ENCODE measurements at regions not wholly inside any gene's neighbourhood (a gene's known extent, or its start where the extent isn't known, plus 50 kb on each side); places are given as distances from the start of the nearest gene placed in this dataset.

GRCh38 chr13:22536851-22537250 lies 643.9 kb upstream of the SGCG start:
- TF ChIP-seq CTCF (IDR thresholded peaks at IDR 0.05; ENCODE audit: low read depth, low read length) = no peak
- no peak overlapping the region for H3K4me3 ChIP-seq (ENCODE audit: low read depth, low read length)

- H3K4me3 ChIP-seq (ENCODE audit: low read depth, low read length) = no peak overlapping the region
- TF ChIP-seq CTCF (IDR thresholded peaks at IDR 0.05; ENCODE audit: low read depth, low read length) = no peak
These were observed 642.4 kb upstream of the SGCG start for GRCh38 chr13:22538400-22538799.

GRCh38 chr13:22549126-22549525 lies 631.7 kb upstream of the SGCG start:
- no peak for TF ChIP-seq CTCF (IDR thresholded peaks at IDR 0.05; ENCODE audit: low read depth, low read length)
- no peak overlapping the region for H3K4me3 ChIP-seq (ENCODE audit: low read depth, low read length)

GRCh38 chr13:22561581-22561980 lies 619.2 kb upstream of the SGCG start:
- no peak for TF ChIP-seq CTCF (IDR thresholded peaks at IDR 0.05; ENCODE audit: low read depth, low read length)
- no peak overlapping the region for H3K4me3 ChIP-seq (ENCODE audit: low read depth, low read length)

- no peak overlapping the region for H3K4me3 ChIP-seq (ENCODE audit: low read depth, low read length)
- no peak for TF ChIP-seq CTCF (IDR thresholded peaks at IDR 0.05; ENCODE audit: low read depth, low read length)
These were observed 618.7 kb upstream of the SGCG start for GRCh38 chr13:22562116-22562515.

- TF ChIP-seq CTCF (IDR thresholded peaks at IDR 0.05; ENCODE audit: low read depth, low read length) = no peak
- no peak overlapping the region for H3K4me3 ChIP-seq (ENCODE audit: low read depth, low read length)
These were observed 617.5 kb upstream of the SGCG start for GRCh38 chr13:22563272-22563671.

- no peak for TF ChIP-seq CTCF (IDR thresholded peaks at IDR 0.05; ENCODE audit: low read depth, low read length)
- H3K4me3 ChIP-seq (ENCODE audit: low read depth, low read length) = no peak overlapping the region
These were observed 611.0 kb upstream of the SGCG start for GRCh38 chr13:22569811-22570210.

Data from WI38 (cell line).